PC-3 (cell line): ENCODE measurements at regions not wholly inside any gene's neighbourhood (a gene's known extent, or its start where the extent isn't known, plus 50 kb on each side); places are given as distances from the start of the nearest gene placed in this dataset.

Experiments used
- ATAC-seq: fragments of 200-7000 bp; cut with Tn5 transposase; 2 replicates; pipeline ENCODE4 v1.9.1; 2020; ENCODE audit warnings: mild to moderate bottlenecking, moderate library complexity
- BruUV-seq: library from RNA; stranded (reverse); fragments of 400-500 nt; replicated peaks from 2 replicates; lab custom pipeline; 2021; lab: Mats Ljungman, UMichigan
- CTCF ChIA-PET: fragments of 300-600 bp; sonication (Branson Sonifier 250); formaldehyde crosslinking; loops from one replicate; lab custom pipeline; 2022; ENCODE audit warnings: antibody characterized with exemption; lab: Charles Lee
- POLR2A ChIA-PET: fragments of 300-600 bp; sonication (Branson Sonifier 250); formaldehyde crosslinking; loops from one replicate; lab custom pipeline; 2022; ENCODE audit warnings: antibody characterized with exemption; ENCODE audit not compliant: unreplicated experiment; lab: Charles Lee
- DNase-seq: peaks from one replicate; pipeline ENCODE4 v3.0.0-alpha.2; 2015
- H2AFZ ChIP-seq: fragments of 300-600 bp; sonication (generic); 2 replicates; pipeline ENCODE4 v1.6.0; 2016; ENCODE audit warnings: antibody characterized with exemption, low read length
- H3F3A ChIP-seq: fragments of 300-600 bp; sonication (generic); one replicate; pipeline ENCODE4 v1.6.0; 2017; ENCODE audit warnings: antibody characterized with exemption, low read length, control low read depth, mild to moderate bottlenecking; ENCODE audit not compliant: unreplicated experiment
- H3K27ac ChIP-seq: fragments of 300-600 bp; sonication (generic); 2 replicates; pipeline ENCODE4 v1.5.1; 2016; ENCODE audit warnings: mild to moderate bottlenecking, low read length
- H3K27me3 ChIP-seq: fragments of 300-600 bp; sonication (generic); 2 replicates; pipeline ENCODE4 v1.6.1; 2016; ENCODE audit warnings: low read length, mixed read lengths
- H3K36me3 ChIP-seq: fragments of 300-600 bp; sonication (generic); 2 replicates; pipeline ENCODE4 v1.6.1; 2016; ENCODE audit warnings: low read depth, mixed run types, low read length, mixed read lengths
- H3K4me1 ChIP-seq: fragments of 300-600 bp; sonication (generic); 2 replicates; pipeline ENCODE4 v1.5.1; 2016; ENCODE audit warnings: low read length; ENCODE audit not compliant: insufficient read depth
- H3K4me2 ChIP-seq: fragments of 300-600 bp; sonication (generic); 2 replicates; pipeline ENCODE4 v1.6.0; 2016; ENCODE audit warnings: low read length
- H3K4me3 ChIP-seq: fragments of 300-600 bp; sonication (generic); 2 replicates; pipeline ENCODE4 v1.5.1; 2016; ENCODE audit warnings: mild to moderate bottlenecking, low read length, mixed read lengths
- H3K79me2 ChIP-seq: fragments of 300-600 bp; sonication (generic); 2 replicates; pipeline ENCODE4 v1.6.1; 2017; ENCODE audit warnings: low read length, mixed read lengths
- H3K9ac ChIP-seq: fragments of 300-600 bp; sonication (generic); 2 replicates; pipeline ENCODE4 v1.6.0; 2016; ENCODE audit warnings: mild to moderate bottlenecking, low read length
- H3K9me2 ChIP-seq: fragments of 300-600 bp; sonication (generic); replicated peaks from 2 replicates; pipeline ENCODE4 v1.6.1; 2016; ENCODE audit warnings: mixed run types, low read length, mixed read lengths
- H3K9me3 ChIP-seq: fragments of 300-600 bp; sonication (generic); 2 replicates; pipeline ENCODE4 v1.6.1; 2016; ENCODE audit warnings: low read length, mixed read lengths
- H4K20me1 ChIP-seq: fragments of 300-600 bp; sonication (generic); 2 replicates; pipeline ENCODE4 v1.6.1; 2016; ENCODE audit warnings: low read length, mixed read lengths
- CTCF ChIP-seq: fragments of 300-600 bp; sonication (generic); conservative IDR thresholded peaks from 2 replicates; pipeline ENCODE4 v1.5.1; 2017; ENCODE audit warnings: antibody characterized with exemption, low read depth, mild to moderate bottlenecking, low read length
- EZH2 ChIP-seq: fragments of 300-600 bp; sonication (generic); IDR thresholded peaks from one replicate; pipeline ENCODE4 v1.6.1; 2017; ENCODE audit warnings: antibody characterized with exemption, mild to moderate bottlenecking, low read length; ENCODE audit not compliant: unreplicated experiment
- EZH2phosphoT487 ChIP-seq: fragments of 300-600 bp; sonication (generic); IDR thresholded peaks from 2 replicates; pipeline ENCODE4 v1.6.1; 2018; ENCODE audit warnings: mild to moderate bottlenecking, antibody characterized with exemption, low read length, borderline replicate concordance
- intact Hi-C: fragments of 100-400 bp; cut with micrococcal nuclease; formaldehyde crosslinking; loops from 2 replicates; pipeline ENCODE4 v1.9.0; 2023

GRCh38 chr4:178823673-178824295 is 1381.5 kb upstream of the AGA start:
- Histone ChIP-seq H3K36me3 (no peaks in the 10 kb centered on the region), H3K4me3 (no peak overlapping the region), H3K4me1 (no peaks in the 10 kb centered on the region), H3K79me2 (no peaks in the 10 kb centered on the region), H2AFZ (no peak overlapping the region), H3K9ac (no peak overlapping the region), H3K9me3 (no peaks in the 10 kb centered on the region), H3K4me2 (no peak overlapping the region), H4K20me1 (no peaks in the 10 kb centered on the region), H3F3A (no peaks in the 10 kb centered on the region), H3K27me3 (no peaks in the 10 kb centered on the region), H3K27ac (no peak overlapping the region), H3K9me2 (no peaks in the 10 kb centered on the region)
- ChIA-PET POLR2A (no interaction called here), CTCF (no interaction called here)
- no TSS peak for BruUV-seq
- ATAC-seq (no peak), DNase-seq (peak; percentile 18)
- TF ChIP-seq CTCF: no peak
- TF ChIP-seq EZH2: no peak
- no peak for TF ChIP-seq EZH2phosphoT487
- intact Hi-C loops: no loop called here

GRCh38 chr4:178836865-178837264 is 1394.6 kb upstream of the AGA start:
- no TSS peak for BruUV-seq
- no peaks in the 10 kb centered on the region for H3K36me3 ChIP-seq
- TF ChIP-seq CTCF: no peak
- no peak for TF ChIP-seq EZH2
- TF ChIP-seq EZH2phosphoT487: no peak
- H3K79me2 ChIP-seq: no peaks in the 10 kb centered on the region
- CTCF ChIA-PET: no interaction called here
- H3K9me3 ChIP-seq: no peaks in the 10 kb centered on the region
- intact Hi-C loops: no loop called here
- H3K4me3 ChIP-seq: no peak overlapping the region
- POLR2A ChIA-PET: no interaction called here
- H3K27me3 ChIP-seq: no peaks in the 10 kb centered on the region
- H3K9me2 ChIP-seq: no peaks in the 10 kb centered on the region
- no peak overlapping the region for H2AFZ ChIP-seq
- H3F3A ChIP-seq: no peaks in the 10 kb centered on the region
- no peak for DNase-seq
- no peak overlapping the region for H3K9ac ChIP-seq
- no peak overlapping the region for H3K4me2 ChIP-seq
- no peaks in the 10 kb centered on the region for H3K4me1 ChIP-seq
- no peaks in the 10 kb centered on the region for H4K20me1 ChIP-seq
- no peak for ATAC-seq
- no peak overlapping the region for H3K27ac ChIP-seq

- intact Hi-C loops: no loop called here
- H4K20me1 ChIP-seq: no peaks in the 10 kb centered on the region
- no peak overlapping the region for H3K27ac ChIP-seq
- ATAC-seq (no peak), DNase-seq (no peak)
- ChIA-PET CTCF (no interaction called here), POLR2A (no interaction called here)
- H3K79me2 ChIP-seq: no peaks in the 10 kb centered on the region
- no peaks in the 10 kb centered on the region for H3K4me1 ChIP-seq
- H2AFZ ChIP-seq: no peak overlapping the region
- no peaks in the 10 kb centered on the region for H3K36me3 ChIP-seq
- H3K27me3 ChIP-seq: no peaks in the 10 kb centered on the region
- H3K9me3 ChIP-seq: no peaks in the 10 kb centered on the region
- no peaks in the 10 kb centered on the region for H3K9me2 ChIP-seq
- no peak overlapping the region for H3K4me2 ChIP-seq
- no peaks in the 10 kb centered on the region for H3F3A ChIP-seq
- no peak overlapping the region for H3K9ac ChIP-seq
- no TSS peak for BruUV-seq
- H3K4me3 ChIP-seq: no peak overlapping the region
- TF ChIP-seq CTCF (no peak), EZH2phosphoT487 (no peak), EZH2 (no peak)
Observed at GRCh38 chr4:178838776-178839175, 1396.5 kb upstream of the AGA start.
